ELF-1 (cell line): ENCODE measurements at regions not wholly inside any gene's neighbourhood (a gene's known extent, or its start where the extent isn't known, plus 50 kb on each side); places are given as distances from the start of the nearest gene placed in this dataset.
A peak's percentile ranks its signal among the peaks of the same experiment; 100 is the strongest.

Experiments
- DNase-seq: peaks from one replicate; pipeline ENCODE4 v3.0.0-alpha.2; 2016; ENCODE audit warnings: low read depth, low spot score

DNA sequence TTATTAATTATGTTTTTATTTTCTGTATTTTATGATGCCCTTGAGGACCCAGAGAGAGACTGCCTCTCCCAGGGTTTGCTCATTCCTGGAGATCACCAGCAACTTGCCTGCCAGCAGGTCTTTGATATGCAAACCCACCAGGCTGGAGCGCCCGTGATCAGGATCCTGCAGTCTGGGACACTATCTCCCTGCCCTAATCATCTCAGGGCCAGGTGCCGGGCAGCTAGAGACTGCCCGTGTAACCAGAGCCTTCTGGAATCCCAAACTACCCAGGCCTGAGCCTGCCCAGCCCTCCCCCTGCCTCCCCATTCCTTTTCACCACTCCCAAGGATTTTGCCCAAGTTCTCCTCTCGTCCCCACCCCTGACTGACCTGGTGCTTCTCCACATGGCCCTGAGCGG, 52.2 kb upstream of the B3GAT1 start:
- peak; percentile 29 for DNase-seq

DNA sequence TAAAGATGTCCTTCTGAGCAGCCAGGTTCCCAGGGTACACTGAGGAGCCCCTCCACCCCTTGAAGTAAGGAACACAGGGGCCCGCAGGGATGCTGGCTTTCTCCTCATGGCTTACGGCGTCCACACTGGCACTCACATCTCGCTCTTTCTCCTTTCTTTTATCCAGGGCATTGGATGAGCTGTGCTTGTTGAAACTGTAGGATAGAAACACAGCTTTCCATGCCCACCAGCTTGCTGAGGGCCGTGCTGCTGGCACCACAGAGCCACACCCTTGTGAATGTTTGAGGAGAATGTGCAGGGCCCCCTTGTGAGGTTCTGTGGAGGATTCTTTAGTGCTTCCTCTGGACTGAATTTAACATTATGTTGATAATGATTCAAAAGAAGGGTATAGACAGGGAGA, 51.7 kb upstream of the B3GAT1 start:
- DNase-seq: no peak
